HuH-7.5 (cell line): ENCODE measurements at regions not wholly inside any gene's neighbourhood (a gene's known extent, or its start where the extent isn't known, plus 50 kb on each side); places are given as distances from the start of the nearest gene placed in this dataset.

Source experiments
- DNase-seq: peaks from one replicate; pipeline ENCODE4 v3.0.0; 2011; ENCODE audit warnings: low spot score

DNA sequence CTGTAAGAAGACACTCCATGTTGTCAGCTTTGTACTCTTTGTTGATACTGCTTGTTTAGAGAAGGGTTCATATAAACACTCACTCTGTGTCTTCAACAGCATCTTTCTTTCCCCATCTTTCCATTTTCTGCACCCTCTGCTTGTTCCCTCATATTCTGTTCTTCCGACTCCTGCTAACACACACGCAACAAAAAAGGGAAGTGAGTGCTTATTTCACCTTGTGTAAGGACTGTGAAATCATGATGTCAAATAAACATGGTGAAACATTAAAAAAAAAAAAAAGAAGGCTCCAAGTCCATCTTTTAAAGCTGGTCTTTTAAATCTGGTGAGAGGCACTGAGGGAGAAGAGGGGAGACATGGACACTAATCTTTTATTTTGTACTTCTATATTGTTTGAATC lies 145.4 kb downstream of the RPAP3 start:
- no peak for DNase-seq

DNA sequence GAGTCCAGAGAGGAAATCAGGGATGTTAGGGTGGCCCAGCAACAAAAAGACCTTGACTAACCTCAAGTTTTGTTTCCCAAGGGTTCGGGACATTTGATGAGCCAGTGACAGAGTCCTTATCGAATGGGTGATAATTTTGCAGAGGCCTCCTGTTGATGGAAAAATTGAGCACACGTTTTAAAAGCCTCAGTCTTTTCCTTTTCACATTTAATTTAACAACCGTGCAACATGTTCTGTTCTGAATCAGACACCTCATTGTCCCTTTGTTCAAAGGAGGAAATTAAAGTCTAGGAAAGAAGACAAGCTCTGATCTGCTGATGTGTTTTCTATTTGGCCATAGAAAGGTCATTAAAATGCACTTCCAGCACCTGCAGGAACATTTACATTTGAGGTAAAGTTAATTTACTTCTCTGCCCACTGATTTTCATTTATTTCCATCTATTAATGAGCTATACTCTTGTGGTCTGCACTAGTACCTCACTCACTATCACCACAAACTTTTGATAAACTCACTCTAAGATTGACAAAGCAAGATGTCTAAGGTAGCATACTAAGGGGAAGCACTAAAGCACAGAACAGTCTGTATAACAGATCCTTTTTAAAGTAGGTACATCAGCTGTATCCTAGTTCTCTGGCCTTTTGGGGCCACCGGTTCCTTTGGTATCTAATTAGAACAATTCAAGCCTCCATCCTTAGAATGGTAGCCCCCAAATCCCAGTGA lies 147.0 kb downstream of the RPAP3 start:
- no peak for DNase-seq

DNA sequence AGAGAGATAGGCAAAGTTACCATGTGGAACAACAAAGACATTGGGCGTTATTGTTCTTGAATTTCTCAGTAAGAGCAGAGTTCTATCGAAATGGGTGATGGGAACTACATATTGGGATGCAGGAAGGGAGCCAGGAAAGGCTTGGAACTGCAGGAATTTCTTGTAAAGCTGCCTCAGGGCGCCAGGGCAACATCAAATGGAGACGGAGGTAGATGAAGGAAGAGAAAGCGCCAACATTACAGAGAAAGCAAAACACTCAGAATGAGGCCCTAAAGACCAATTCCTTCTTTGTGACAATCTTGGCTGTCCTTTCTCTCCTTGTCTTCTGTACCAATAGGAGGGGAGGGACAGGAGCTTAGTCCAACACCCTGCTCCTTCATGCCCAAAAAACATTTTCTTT lies 148.4 kb downstream of the RPAP3 start:
- no peak for DNase-seq

DNA sequence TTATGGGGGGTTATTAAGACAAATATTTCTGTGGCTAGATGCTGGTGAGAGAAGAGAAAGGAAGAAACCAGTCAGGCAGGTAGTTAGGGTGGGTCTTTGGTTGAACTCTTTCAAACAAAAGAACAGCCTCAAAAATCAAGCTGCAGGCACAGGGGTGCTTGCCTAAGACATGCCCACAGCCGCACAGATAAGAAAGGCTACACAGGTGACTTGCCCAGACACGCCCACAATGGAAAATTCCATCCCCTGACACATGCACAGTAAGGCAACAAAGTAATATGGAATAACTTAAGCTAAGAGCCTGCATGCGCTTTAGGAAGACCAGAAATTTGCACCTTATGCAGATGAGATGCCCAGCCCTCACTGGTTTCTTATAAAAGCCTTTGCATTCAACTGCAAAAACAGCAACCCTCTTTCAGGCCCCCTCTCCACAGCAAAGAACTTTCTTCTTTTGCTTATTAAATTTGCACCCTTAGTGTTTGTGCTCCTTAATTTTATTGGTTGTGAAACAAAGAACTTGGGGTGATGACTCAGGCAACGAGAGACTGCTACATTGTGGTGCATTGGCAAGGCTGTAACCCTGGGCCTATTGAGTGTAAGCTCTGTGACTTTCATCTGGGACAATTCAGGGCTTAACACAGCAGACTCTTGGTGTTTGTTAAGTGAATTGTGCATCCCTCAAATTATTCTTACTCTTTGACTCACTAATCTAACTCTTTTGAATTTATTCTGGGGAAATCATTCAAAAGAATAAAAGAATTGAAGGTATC lies 149.4 kb downstream of the RPAP3 start:
- DNase-seq = no peak

DNA sequence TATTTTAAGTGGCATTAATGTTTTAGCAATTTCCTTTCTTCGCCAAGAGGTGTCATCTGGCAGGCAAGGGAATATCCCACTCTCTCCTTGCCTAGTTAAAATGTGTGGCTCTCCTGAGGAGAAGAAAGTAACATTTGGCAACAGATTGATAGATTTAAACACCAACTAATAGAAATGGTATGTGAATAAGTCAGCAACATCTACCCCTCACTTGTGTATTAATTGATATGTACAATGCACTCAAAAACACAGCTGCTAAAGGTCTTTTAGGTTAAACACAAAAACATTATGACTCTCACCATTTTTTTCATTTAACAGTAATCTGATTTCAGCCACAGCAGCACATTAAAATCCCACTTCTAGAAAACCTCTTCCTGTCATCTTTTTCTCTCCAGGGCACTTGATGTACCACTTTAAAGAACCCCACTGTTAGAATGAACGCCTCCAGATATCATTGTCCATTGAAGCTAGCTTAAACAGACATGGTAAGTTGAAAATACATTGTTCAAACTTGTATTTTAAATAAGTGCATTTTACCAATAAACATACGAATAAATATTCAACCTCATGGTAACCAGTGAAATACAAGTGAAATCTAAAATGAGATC lies 151.7 kb downstream of the RPAP3 start:
- DNase-seq = no peak

DNA sequence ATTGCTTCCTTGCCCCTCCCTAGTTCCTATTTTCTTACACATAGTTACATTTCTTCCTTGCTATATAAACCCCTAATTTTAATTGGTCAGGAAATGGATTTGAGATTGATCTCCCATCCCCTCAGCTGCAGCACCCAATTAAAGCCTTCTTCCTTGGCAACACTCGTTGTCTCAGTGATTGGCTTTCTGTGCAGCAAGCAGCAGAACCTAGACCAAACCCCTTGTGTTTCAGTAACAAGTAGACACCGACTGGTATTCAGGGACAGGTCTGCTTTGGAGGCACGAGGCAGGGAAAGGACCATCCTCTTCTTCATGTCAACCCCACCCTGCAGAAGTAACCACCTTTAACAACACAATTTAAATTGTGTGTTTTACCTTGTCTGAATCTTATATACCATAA lies 152.6 kb downstream of the RPAP3 start:
- no peak for DNase-seq

DNA sequence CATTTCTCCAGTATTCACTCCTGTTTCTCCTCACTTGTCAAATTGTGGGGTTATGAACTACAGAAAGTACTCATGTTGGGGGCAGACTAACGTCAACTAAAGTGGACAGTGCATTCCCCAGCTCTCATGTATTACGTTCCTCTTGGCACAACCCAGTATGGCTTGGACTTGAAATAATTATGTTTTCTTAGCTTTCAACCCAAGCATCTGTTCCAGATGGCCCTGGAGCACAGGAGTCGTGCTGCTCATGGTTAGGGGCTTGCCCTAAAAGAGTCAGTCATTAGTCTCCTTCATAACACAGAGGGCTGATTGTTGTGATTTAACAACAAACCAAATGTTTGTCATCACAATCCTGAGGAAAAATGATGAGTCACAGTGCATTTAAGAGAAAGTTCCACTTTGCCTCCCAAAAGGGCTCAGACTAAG lies 154.4 kb downstream of the RPAP3 start:
- DNase-seq = no peak

DNA sequence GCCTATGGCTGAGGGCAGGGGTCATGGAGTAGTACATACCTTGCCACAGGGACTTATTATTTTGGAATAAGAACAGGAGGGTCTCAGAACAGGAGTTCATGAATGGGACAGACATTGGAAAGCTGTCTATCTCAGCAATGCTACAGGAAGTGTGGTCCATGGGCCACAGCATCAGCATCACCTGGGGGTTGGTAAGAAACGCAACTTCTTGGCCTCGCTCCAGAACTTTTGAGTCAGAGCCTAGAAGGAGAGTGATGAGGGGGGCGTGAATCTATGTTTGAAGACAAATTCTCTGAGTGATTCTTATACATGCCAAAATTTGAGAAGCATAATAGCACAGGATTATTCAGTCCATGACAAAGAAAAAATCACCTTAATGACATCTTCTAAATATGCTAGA lies 156.6 kb downstream of the RPAP3 start:
- no peak for DNase-seq

DNA sequence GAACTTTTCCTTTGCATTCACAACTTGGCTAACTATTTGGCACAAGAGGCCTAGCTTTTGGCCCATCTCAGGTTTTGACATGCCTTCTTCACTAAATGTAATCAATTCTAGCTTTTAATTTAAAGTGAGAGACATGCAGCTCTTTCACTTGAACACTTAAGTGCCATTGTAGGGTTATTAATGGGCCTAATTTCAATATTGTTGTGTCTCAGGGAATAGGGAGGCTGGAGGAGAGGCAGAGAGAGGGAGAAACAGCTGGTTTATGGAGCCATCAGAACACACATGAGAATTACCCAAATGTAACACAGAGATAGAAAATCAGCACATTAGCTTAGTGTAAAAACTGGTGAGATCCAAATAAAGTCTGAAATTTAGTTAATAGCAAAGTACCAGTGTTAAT lies 157.4 kb downstream of the RPAP3 start:
- DNase-seq = no peak

DNA sequence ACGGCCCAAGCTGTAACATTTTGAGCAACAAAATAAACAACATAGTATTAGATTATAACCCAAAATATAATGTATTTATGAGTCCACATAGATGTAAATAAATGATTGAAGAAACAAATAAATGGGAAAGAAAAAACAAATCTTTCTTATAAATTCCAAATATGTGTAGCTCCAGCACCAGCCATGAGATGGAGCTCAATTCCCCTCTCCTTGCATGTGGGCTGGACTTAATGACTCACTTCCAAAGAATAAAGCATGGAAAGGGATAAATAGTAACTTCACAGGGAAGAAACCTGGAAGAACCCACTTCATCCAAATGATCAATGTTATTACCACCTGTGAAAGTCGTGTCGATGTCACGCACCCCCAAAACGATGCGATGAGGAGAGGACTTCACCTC lies 158.8 kb downstream of the RPAP3 start:
- no peak for DNase-seq

DNA sequence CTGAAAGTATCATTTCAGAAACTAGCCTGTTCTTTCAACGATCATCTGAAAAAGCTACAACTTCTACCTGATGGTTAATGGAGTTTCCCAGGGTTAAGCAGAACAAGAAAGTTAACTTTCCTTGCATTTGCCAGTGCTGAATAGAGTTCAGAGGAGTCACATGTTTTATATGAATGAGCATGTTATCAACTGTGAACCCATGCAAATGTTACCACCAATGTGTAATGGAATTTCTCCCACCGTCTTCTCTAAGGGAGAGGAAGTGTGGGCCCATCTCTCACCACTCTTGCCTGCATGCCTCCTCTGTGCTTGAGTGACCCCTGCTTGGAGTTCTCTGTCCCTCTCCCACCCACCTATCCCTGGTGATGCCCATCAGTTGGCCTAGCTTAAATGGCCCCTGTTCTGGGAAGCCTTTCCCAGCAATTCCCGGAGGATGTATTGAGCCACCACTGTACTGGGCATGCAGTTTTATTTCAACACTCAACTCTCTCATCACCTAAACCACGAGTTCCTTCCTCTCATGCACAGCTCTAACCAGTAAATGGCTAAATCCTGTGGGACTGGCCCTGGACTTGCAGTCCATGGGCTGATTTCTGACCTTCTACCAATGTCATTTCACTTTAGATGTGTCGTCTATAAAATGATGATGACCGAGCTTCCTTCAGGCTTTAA lies 159.8 kb downstream of the RPAP3 start:
- DNase-seq = no peak

DNA sequence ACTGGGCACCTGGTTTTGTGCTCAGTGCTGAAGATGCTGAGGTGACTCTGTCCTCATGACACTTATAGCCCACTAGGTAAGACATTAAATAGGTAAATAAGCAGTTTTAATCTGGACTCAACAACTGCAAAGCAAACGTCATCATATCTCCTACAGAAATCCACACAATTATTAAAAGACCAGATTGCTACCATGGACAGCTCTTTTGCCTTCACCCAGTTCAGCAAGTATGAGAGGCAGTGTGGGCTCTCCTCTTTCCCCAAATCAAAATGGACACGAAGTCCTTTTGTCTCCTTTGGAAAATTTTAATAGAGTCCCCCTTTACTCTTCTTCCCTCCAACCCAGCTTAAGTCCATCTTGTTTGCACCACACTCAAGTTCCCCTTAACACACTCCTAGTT lies 171.1 kb downstream of the RPAP3 start:
- no peak for DNase-seq

DNA sequence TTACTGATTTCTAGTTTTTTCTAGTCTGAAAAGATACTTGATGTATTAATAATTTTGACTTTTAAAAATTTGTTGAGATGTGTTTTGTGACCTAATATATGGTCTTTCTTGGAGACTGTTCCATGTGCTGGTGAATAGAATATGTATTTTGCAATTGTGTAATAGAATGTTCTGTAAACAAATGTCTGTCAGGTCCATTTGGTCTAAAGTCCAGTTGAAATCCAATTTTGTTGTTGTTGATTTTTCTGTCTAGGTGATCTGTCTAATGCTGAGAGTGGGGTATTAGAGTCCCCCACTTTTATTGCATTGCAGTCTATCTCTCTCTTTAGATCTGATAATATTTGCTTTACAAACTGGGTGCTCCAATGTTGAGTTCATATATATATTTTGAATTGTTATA lies 175.8 kb downstream of the RPAP3 start:
- no peak for DNase-seq

DNA sequence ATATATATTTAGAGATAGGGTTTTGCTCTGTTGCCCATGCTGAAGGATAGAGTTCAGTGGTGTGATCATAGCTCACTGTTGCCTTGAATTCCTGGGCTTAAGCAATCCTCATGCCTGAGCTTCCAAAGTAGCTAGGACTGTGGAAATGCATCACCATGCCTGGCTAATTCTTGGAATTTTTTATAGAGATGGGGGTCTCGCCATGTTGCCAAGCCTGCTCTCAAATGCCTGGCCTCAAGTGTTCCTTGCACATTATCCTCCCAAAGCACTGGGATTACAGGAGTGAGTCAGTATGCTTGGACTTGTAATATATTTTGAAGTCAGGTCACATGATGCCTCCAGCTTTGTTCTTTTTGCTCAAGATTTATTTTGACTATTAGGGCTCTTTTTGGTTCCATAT lies 178.0 kb downstream of the RPAP3 start:
- no peak for DNase-seq

DNA sequence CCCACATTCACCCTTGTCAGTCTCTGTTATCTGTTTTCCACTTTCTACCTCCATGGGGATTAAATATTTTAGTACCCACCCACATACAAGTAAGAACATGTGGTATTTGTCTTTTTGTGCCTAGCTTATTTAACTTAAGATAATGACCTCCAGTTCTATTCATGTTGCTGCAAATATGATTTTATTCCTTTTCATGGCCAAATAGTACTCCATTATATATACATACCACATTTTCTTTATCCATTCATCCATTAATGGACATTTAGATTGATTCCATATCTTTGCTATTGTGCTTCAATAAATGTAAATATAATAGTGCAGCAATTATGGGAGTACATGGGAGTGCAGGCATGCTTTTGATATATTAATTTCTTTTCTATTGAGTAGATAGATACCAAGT lies 185.8 kb downstream of the RPAP3 start:
- DNase-seq = no peak

DNA sequence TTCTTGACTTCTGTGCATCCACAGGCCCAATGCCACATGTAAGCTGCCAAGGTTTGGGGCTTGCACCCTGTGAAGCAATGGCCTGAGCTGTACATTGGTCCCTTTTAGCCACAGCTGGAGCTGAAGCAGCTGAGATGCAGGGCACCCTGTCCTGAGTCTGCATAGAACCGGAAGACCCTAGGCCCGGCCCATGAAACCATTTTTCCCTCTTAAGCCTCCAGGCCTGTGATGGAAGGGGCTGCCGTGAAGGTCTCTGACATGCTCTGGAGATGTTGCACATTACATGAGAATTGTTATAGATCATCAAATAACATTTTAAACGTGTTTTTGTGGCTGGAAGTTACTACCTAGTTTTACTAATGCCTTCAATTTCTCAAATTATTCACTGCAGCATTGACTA lies 188.7 kb downstream of the RPAP3 start:
- no peak for DNase-seq

DNA sequence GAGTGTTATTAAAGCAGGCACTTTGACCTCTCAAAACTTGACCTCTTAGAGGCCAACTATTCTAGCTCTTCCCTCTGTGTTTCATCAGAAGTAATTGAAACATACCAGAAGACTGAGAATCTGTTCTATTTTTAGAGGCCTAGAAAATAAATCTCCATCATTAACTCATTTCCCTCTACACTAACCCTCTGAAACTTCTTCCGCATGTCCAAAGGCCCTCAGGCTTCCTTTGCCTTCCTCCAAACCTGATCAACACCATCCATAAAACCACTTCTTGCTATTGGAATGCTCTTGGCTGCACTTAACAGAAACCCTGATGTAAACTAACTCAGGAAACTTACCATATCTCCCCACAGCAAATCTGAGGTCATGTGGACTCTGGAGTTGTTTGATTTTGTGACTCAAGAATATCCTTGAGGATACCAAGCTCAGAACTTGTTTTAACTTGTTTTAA lies 196.4 kb downstream of the RPAP3 start:
- DNase-seq = no peak

DNA sequence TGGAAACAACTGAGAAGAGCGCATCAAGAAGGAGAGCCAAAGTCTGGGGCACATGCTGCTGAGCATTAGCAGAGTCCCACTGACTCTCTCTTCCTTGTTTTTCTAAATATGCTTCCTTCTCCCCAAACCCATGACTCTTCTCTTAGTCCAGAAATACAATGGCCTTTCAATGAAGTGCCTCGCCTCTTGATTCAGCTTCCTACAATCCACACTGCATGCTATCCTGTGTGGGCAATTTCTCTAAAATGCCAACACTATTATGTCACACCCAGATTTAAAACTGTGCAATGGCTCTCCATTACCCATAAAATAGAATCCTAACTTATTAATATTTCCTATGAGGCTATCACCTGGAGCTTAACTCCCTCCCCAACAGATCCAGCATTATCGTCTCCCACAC lies 198.6 kb downstream of the RPAP3 start:
- DNase-seq = no peak

DNA sequence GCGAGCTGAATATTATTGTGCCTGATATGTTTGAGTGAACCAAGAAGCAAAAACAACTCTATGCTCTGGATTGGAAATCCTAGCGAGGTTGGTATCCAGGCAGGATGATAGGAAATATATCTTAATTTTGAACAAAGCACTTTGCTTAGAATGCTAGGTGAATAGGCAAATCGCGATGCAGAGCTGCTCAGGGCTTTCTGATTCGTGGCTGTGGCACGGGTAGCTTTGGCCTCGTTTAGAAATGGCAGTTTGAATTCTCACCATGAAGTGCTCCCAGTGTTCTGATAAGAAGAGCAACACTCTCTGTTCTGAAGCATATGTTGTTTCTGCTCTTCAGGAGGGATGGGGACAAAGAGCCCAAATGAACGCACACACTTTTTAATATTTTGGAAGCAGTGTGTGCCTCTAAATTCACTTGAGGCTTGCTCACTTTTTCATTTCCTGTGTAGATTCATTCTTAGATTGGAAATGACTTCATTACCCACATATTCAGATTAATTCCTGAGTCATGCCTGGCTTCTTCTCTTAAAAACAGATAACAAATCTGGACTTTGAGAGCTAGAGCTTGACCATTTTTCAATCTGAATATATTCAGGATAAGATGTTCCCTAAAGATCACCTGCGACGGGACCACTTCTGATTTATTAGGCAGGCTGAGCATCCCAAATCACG lies 200.9 kb downstream of the RPAP3 start:
- no peak for DNase-seq

DNA sequence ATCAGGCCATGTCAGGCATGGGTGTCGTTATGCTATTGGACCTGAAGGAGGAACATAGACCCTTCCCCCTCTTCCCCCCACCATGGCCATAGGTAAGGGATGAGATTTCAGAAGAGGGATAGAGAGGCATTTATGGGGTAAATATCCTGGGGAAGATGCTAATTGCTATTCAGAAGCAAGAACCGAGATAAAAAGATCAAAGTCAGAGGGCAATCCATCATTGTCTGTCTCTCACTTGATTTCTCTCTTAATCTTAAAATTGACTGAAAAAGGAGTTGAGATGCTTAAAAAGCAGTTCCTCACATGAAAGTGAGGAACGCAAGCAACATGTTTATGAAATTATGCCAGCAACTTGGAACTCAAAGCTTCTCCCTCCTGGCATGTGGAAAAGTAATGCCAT lies 212.0 kb downstream of the RPAP3 start:
- DNase-seq = no peak

DNA sequence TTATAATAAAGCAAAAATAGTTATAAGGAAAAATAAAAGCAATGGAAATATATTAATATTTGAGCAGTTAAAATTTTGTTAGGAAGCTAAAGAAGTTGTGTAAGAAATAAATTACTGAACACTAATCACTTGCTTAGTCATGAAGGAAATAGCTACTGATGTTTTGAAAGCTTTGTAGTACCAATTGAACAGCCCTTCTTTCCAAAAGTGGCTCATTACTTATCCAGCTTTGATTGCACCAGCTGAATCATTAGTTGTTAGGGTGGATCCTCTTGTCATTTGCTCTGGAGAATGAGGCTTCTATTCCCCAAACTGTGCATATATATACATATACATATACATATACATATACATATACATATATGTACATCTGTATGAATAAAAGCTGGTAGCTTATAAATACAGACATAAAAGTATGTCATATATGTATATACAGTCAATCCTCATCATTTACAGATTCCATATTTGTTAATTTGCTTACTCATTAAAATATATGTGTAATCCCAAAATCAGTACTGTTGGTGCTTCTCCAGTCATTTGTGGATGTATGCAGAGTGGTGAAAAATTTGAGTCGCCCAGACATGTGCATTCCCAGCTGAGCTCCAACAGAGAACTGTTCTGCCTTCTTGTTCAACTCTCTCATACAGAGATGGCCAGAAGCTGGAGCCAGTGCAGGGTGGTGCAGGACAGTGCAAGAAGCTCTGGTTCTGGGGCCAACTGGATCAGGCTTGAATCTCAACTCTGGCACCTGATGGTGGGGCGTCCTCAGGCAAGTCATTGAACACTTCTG lies 214.1 kb downstream of the RPAP3 start:
- no peak for DNase-seq
